ENCODE measurements at regions not wholly inside any gene's neighbourhood (a gene's known extent, or its start where the extent isn't known, plus 50 kb on each side); places are given as distances from the start of the nearest gene placed in this dataset.

DNA sequence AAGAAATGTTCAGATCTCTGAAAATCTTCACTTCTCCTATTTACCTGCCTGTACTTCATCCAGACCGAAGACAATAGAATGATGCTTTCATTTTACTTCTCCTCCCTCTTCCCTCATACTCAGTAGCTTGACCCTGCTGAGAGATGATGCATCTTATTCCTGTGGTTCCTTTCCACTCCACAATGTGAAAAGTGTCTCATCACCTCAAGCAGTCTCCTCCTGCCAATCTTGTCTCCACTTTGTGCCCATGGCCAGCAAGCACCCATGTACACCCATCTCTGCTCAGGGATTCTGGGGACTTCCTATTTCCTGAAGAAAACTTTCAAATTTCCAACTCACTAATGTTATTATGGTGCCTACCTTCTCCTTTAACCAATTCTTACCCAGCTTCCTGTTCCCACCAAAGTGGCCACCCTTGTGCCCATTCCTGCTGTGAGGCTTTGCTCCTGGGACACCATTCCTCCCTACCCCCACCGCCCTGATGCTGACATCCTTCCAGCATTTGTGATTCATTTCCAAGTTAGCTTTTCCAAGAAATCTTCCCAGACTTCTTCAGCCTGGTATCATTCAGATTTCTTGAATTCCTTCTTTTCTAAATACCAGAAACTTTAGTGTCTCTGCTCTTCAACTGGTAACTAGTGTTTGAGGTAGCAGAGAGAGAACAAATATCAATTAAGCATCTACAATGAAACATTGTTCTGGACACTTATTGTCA is 212.5 kb downstream of the POSTN start:
- TF ChIP-seq, protein P1, sequence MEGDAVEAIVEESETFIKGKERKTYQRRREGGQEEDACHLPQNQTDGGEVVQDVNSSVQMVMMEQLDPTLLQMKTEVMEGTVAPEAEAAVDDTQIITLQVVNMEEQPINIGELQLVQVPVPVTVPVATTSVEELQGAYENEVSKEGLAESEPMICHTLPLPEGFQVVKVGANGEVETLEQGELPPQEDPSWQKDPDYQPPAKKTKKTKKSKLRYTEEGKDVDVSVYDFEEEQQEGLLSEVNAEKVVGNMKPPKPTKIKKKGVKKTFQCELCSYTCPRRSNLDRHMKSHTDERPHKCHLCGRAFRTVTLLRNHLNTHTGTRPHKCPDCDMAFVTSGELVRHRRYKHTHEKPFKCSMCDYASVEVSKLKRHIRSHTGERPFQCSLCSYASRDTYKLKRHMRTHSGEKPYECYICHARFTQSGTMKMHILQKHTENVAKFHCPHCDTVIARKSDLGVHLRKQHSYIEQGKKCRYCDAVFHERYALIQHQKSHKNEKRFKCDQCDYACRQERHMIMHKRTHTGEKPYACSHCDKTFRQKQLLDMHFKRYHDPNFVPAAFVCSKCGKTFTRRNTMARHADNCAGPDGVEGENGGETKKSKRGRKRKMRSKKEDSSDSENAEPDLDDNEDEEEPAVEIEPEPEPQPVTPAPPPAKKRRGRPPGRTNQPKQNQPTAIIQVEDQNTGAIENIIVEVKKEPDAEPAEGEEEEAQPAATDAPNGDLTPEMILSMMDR (IDR thresholded peaks at IDR 0.05) = no peak
- TF ChIP-seq EP300 (IDR thresholded peaks at IDR 0.05) (no peak), POLR2A (IDR thresholded peaks at IDR 0.05) (no peak)
